ENCODE measurements at regions not wholly inside any gene's neighbourhood (a gene's known extent, or its start where the extent isn't known, plus 50 kb on each side); places are given as distances from the start of the nearest gene placed in this dataset.

- TF ChIP-seq TERF1 (CRISPR knock-in tag; IDR thresholded peaks at IDR 0.05) (no peak), ZSCAN20 (CRISPR knock-in tag; IDR thresholded peaks at IDR 0.05; ENCODE audit: borderline replicate concordance) (no peak), KLF9 (CRISPR knock-in tag; IDR thresholded peaks at IDR 0.05; ENCODE audit: low read depth) (no peak), ELF1 (CRISPR knock-in tag; IDR thresholded peaks at IDR 0.05) (no peak), ZNF225 (CRISPR knock-in tag; IDR thresholded peaks at IDR 0.05) (no peak), ZNF839 (CRISPR knock-in tag; IDR thresholded peaks at IDR 0.05; ENCODE audit: borderline replicate concordance) (no peak), PAF1 (CRISPR knock-in tag; IDR thresholded peaks at IDR 0.05) (no peak)
Observed at GRCh38 chr9:31388660-31389059, 995.8 kb upstream of the ACO1 start (continued).

DNA sequence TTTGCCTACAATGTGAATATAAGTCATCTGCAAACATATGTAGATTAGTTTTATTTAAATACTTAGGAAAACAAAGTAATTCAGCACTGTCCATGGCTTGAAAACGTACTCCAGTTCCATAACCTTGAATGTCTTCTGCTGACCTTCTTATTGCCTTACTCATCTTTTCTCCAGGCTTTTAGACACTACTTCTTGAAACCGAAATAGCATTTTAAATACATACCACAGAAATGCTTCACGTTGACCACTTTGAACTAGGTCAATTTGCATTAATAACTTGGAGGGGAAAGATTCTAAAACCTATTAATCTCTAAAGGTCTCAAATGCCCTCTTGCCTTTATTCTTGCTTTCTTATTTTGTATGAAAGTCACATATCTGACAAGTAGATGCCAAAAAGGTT, 995.4 kb upstream of the ACO1 start:
- ATAC-seq = no peak
- WGBS (ENCODE audit: low lambda C conversion rate) = 0% methylated on average over 3 of the region's 3 CpGs
- CTCF ChIA-PET (ENCODE audit: low intra/inter-chr PET ratio, low total read pairs) = no interaction called here
- Histone ChIP-seq H3K79me2 (ENCODE audit: insufficient read depth, low read length) (no peaks in the 10 kb centered on the region), H3K9me3 (ENCODE audit: low read length) (no peaks in the 10 kb centered on the region), H3K4me1 (ENCODE audit: insufficient read depth, low read length) (no peaks in the 10 kb centered on the region), H3K9ac (ENCODE audit: insufficient read depth, low read depth, low read length) (no peak overlapping the region), H3K4me3 (replicated peaks in 1 of 3; ENCODE audit: insufficient read depth in 1 of 3, low read depth in 2 of 3, low read length in 3 of 3) (no peak overlapping the region), H3K27ac (ENCODE audit: extremely low read length, insufficient read depth, low read length) (no peak overlapping the region), H2AFZ (ENCODE audit: low read length) (no peak overlapping the region), H4K20me1 (ENCODE audit: insufficient read depth, low read length) (no peaks in the 10 kb centered on the region), H3K27me3 (ENCODE audit: control insufficient read depth in 1 of 2, insufficient read depth in 2 of 2, low read length in 2 of 2) (no peaks in the 10 kb centered on the region), H3K4me2 (ENCODE audit: low read depth, low read length) (no peak overlapping the region), H3K36me3 (replicated peaks in 1 of 2; ENCODE audit: control insufficient read depth in 1 of 2, insufficient read depth in 2 of 2, low read length in 2 of 2) (no peaks in the 10 kb centered on the region)
- in situ Hi-C loops (cut with HindIII; ENCODE audit: extremely low pct_ligation_motif_present, low pct_unique_long_range_greater_than_20kb) = no loop called here
- POLR2A ChIA-PET = no interaction called here
- no peak for FAIRE-seq
- intact Hi-C loops (cut with micrococcal nuclease; ENCODE audit: unreplicated experiment) = no loop called here
- no peak for DNase-seq (ENCODE audit: low spot score)
- no TSS peak for BruUV-seq (replicated peaks)
- TF ChIP-seq ZNF646 (CRISPR knock-in tag; IDR thresholded peaks at IDR 0.05) (no peak), ZNF761 (CRISPR knock-in tag; conservative IDR thresholded peaks at IDR 0.05) (no peak), CREM (IDR thresholded peaks at IDR 0.05) (no peak), CREM (CRISPR knock-in tag; IDR thresholded peaks at IDR 0.05) (no peak), ZNF33B (CRISPR knock-in tag; IDR thresholded peaks at IDR 0.05) (no peak), SPEN (CRISPR knock-in tag; IDR thresholded peaks at IDR 0.05; ENCODE audit: low read depth) (no peak), SNRNP70 (IDR thresholded peaks at IDR 0.05; ENCODE audit: low read depth, low read length) (no peak), U2AF2 (IDR thresholded peaks at IDR 0.05; ENCODE audit: low read depth, low read length) (no peak), ZBTB21 (CRISPR knock-in tag; IDR thresholded peaks at IDR 0.05) (no peak), ZNF230 (CRISPR knock-in tag; IDR thresholded peaks at IDR 0.05) (no peak), ZNF382 (CRISPR knock-in tag; IDR thresholded peaks at IDR 0.05; ENCODE audit: borderline replicate concordance) (no peak), REL (CRISPR knock-in tag; conservative IDR thresholded peaks at IDR 0.05) (no peak), DRAP1 (CRISPR knock-in tag; IDR thresholded peaks at IDR 0.05) (no peak)
